ENCODE measurements at regions not wholly inside any gene's neighbourhood (a gene's known extent, or its start where the extent isn't known, plus 50 kb on each side); places are given as distances from the start of the nearest gene placed in this dataset.
"Not testable (repeated sequence)": the region's sequence is repeated elsewhere in the genome, so short reads cannot be mapped to it uniquely, and the experiment has no call there.

DNA sequence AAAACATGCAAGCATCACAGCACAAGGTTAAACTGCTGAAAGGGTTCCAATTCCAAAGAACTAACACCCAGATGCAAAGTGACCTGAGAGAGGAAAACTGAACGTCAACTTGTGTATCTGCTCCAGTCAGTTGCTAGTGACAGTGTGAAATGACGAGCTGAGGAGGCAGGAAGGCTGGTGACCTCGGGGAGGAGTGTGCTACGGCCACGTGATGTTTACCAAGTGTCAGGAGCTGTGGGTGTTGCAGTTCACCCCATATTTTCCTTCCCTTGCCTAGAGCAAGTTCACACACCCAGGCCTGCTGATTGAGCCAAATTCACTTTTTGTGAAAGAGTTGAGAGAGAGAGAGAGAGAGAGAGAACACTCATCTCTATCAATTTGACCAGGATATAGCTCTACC, 231.6 kb upstream of the ANKH start:
- DNase-seq (ENCODE audit: low read depth in 2 of 2): no peak

DNA sequence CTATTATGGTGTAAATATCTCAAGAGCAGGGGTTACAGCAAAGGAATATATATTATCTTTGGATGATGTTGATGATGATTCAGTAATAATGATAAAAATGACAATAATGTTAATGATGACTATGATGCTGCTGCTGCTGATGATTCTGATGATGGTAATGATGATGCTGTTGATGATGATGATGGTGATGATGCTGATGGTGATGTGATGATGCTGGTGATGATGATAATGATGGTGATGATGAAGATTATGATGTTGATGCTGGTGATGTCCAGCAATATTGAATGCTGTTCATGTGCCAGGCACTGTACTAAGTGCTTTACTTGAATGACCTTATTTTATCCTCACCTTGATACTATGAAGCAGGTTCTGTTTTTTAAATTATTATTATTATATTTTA, 226.0 kb upstream of the ANKH start:
- DNase-seq (ENCODE audit: low read depth in 2 of 2): no peak

DNA sequence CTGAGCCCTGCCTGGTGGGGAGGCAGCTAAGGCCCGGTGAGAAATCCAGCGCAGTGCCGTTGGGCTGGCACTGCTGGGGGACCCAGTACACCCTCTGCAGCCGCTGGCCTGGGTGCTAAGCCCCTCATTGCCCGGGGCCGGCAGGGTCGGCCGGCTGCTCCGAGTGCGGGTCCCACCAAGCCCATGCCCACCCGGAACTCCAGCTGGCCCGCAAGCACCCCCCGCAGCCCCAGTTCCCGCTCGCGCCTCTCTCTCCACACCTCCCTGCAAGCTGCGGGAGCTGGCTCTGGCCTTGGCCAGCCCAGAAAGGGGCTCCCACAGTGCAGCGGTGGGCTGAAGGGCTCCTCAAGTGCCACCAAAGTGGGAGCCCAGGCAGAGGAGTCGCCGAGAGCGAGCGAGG, 225.1 kb upstream of the ANKH start:
- DNase-seq (ENCODE audit: low read depth in 2 of 2): not testable (repeated sequence)

DNA sequence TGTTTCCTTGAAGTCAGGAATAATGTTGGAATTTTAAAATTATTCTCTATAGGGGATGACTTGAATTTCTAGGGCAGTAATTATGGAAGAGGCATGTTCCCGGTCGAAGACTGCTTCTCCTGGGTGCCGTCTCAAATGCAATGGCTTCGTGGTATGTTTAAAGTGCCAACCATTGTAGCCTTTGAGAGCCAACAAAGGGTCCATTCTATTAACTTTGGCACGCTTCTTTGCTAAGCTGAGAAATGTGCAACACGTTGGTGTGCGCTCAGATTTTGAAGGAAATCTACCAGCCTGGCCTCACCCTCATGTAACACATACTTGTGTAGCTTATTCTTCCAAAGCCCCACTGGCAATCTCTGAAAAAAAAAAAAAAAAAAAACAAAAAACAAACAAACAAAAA, 221.2 kb upstream of the ANKH start:
- no peak for DNase-seq (ENCODE audit: low read depth in 2 of 2)

DNA sequence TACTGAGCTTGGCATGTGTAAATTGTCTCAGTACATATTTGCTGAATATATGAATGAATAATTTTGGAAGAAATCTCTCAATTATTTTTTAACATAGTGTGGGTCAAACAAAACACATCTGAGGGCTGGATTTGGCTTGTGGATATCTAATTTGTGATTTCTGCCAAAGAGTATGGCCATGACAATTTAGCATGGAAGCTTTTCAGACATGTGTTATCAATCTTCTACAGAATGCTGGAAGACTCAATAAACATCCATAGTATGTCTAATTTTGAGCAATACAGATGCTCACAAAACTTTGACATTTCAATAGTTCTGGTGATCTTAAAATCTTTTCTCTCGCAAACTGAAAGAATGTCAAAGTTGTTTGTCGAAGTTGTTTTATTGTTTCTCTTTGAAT, 214.1 kb upstream of the ANKH start:
- no peak for DNase-seq (ENCODE audit: low read depth in 2 of 2)

DNA sequence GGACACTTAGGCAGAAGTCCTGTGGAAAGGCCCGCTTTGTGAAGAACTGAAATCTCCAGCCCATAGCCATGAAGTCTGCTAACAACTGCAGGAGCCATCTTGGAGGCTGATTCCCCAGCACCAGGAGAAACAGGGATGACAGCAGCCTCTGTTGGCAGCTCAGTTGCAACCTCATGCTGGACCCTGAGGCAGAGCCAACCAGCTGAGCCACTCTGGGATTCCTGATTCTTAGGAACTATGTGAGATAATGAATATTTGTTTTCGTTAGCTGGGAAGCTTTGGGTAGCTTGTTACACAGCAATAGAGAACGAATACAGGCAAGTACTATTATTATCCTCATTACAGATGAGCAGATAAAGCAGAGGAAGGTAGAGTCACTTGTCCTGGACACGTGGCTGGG, 210.5 kb upstream of the ANKH start:
- no peak for DNase-seq (ENCODE audit: low read depth in 2 of 2)

DNA sequence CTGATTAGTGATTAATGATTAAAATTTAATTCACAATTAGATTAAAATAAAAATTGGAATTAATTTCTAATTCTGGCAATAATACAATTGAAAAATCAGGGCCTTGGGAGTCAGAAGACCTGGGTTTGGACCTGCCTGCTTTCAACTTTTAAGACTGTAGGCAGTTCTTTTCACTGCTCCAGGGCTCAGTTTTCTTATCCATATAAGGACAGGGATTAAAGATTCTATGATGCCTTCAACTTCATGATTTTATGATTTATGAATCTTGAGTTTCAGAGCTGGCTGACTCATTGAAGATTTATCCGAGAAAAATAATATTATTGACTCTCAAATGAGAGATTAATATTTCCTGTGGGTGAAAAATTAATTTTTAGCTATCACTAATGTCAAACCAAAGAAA, 208.6 kb upstream of the ANKH start:
- no peak for DNase-seq (ENCODE audit: low read depth in 2 of 2)

DNA sequence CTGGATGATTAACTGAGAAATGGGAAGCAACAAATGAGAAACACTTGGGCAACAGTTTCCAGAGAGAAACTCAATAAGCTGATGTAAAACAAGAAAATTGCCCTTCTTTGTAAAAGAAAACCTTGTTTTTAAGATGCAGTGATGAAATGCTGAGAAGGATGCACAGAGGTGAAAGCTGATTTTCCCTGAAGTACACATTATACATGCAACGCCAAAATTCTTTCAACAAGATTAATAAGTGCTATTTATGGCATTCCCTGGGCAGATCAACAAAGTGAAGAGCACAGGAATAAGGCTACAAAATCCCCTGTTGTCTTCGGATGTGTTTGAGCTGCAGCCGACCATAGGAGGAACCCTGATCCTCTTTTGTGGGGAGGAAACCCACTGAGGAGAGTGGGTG, 208.0 kb upstream of the ANKH start:
- no peak for DNase-seq (ENCODE audit: low read depth in 2 of 2)

DNA sequence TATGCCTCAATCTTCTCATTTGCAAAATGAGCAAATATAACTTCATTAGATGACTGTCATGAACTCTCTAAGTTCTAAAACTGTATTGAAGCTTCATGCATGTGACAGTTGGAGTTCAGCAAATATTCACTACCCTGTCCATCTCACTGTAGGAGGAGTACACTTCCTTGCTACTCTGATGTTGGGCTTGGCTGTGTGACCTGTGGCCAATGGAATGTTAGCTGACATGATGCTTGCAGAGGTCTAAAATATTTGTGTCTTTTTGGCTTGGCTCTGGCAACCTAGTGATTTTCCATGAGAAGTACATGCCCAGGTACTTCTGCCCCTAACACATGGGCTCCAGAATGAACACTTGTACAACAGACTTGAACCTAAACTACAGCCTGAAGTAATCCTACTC, 203.1 kb upstream of the ANKH start:
- no peak for DNase-seq (ENCODE audit: low read depth in 2 of 2)

DNA sequence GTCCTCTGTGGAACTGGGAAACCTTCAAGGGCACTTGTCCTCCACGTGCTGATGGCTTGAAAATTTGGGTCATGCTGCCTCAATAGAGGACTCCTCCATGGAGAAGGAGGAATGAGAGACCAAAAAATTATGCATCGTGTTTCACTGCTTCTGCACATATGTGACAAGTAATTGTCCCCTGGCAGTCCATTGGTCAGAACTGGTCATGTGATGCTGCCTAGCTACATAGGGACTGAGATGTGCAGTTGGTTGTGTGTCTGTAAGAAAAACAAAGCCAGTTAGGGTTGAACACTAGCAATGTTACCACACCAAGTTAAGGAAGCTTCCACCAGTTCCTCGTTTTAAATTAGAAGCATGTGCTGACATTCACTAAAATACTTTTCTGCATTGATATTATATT, 201.9 kb upstream of the ANKH start:
- no peak for DNase-seq (ENCODE audit: low read depth in 2 of 2)

DNA sequence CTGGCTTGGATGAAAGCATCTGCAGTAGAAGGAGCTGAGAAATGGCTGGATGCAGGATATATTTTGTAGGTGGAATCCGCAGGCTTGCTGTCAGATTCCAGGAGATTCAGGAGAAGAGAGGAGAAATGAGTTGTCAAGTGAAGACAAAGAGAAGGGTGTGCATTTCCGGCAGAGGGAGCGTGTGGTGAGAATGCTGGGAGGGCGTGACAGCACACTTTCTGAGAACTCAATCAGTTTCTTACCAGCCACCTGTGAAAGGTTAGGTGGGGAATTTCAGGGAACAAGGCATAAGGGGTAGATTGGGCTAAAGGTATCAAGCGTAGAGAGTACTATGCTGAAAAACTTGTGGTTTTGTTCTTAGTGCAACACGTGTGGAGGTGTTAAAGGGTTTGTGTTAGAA, 199.3 kb upstream of the ANKH start:
- DNase-seq (ENCODE audit: low read depth in 2 of 2): no peak

DNA sequence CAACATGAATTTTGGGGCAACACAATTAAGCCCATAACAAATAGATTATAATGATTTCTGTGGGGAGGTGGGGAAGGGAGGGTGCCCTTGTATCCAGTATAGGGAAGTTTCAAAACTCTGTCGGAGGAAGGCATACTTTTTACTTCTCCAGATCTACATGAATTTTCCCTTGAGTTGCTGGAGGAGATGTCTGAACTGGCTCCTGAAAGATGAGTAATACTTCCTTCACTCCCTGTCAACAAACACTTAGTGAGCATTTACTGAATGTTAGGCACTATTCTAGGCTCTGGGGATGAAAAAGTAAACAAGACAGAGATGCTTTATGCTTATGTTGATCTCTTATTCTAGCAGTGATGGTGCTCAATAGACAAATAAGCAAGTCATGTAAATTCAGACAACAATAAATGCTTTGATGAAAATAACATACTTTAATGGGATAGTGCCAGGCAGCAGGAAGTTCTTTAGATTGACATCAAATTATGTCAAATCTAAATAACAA, 197.9 kb upstream of the ANKH start:
- DNase-seq (ENCODE audit: low read depth in 2 of 2): no peak

DNA sequence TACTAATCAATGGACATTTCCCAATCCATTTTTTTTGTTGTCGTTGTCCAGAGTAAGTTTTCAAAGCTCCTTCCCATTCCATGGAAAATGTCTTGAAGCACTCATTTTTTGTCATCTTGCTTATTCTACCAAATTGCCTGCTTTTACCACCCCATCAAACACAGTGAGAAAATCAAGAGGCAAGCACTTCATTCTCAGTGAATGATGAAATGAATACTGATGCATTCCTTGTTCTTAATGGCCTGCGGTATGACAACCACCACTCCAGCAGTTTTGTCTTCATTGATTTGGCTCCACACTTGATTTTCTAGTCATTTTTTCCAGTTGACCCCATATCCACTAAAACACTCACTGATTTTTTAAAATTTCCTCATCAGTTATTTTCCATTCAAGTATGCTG, 193.5 kb upstream of the ANKH start:
- DNase-seq (ENCODE audit: low read depth in 2 of 2): no peak

DNA sequence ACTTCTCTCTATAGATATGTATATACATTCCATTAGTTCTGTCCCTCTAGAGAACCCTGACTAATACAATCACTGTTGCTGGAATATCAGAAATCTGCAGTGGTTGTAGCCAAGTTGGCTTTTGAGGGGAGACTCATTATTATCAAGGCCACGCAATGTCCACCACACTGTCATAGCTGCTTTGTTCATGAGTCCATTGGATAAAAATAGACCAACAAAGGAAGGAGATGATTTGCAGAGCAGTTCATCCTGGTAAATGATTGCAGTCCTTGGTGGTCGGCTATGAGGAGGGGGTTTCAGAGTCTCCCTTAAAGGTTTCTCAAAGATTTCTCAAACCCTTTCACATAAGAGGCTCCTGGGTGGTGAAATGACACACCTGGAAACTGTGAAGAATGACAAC, 192.8 kb upstream of the ANKH start:
- no peak for DNase-seq (ENCODE audit: low read depth in 2 of 2)

DNA sequence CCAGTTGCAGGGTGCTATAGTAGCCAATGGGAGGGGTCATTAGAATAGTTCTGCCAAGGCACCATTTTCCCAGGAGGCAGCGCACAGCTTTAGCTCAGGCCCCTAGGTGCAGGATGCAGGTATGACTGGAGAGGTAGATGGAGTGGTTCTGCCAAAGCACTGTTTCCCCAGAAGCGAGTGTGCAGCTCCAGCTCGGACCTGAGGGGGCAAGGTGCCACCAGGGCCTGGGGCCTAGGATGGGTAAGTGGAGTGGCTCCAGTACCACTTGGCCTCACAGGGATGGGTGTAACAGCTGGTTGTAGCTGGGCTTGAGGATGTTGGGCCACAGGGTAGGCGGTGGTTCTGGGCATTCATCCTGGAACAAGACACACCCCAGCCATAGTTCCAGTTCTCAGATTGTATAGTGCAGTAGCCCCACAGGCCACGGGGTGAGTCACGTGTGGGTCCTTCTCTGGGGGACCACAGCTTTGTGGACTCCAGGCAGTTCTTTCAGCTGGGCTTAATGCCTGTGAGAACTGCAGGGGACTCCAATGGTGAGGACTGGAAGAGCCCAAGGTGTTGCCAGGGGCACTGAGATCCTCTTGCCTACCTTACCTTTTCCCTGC, 185.5 kb upstream of the ANKH start:
- DNase-seq (ENCODE audit: low read depth in 2 of 2): no peak

DNA sequence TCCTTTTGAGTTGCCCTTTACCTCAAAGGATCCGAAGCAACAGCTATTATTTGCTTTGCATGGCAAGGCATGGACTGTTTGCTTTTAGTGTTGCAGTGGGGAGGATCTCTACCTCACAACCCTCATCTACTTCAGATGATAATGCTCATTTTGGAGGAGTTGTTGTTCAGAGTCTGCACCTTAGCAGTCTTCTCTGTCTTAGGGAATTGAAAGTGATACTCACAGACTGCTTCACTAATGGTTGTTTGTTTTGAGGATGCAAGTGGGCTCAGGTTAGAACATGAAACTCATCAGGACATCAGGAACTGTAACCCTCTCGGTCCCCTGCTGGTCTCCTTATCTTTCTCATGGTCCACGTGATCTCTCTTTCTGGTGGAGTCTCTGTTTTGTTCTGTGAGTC, 172.9 kb upstream of the ANKH start:
- DNase-seq (ENCODE audit: low read depth in 2 of 2): no peak

DNA sequence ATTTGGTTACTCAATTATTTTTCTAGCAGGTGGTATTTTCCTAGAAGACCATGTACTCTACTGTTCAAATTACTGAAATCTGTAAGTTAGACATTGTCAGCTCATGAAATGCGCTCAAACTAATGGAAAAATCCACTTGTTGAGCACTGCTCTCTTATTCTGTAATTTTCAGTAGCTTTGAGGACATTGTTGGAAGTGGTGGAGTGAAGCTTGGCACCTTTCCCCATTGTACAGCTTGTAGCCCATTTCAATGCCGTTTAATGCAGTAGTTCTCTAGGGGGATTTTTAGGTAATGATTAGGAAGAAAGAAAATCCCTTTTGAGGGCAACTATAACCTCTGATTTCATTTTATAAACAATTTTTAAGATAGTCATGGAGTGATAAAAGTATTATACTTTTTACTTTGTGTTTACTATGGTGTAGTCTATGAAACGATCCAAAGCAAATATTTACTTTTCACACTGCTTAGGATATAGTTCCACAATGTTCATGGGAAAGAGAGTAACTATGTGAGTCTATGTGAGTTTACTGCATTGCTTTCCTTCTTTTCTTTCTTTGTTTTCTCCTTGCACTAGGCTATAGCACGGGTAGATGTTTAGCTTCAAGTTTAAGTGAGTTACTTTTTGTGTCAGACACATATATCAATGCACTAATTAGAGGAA, 165.8 kb upstream of the ANKH start:
- no peak for DNase-seq (ENCODE audit: low read depth in 2 of 2)

DNA sequence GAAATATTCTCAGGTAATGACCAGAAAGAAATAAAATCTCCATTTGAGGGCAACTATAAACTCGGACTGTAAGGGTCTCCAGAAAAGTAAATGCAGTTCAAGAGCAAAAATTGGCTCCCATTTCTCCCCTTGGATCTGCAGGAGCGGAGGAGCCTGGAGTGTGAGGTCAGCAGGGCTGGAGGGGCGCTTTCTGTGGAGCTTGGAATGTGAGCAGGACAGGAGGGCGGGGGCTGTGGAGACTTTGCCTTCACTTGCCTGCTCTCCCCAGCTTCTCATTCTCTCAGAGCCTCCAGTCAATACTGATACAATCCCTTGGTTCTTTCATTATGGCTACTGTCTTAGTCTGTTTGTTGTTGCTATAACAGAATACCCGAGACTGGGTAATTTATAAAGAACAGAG, 162.8 kb upstream of the ANKH start:
- DNase-seq (ENCODE audit: low read depth in 2 of 2): no peak

DNA sequence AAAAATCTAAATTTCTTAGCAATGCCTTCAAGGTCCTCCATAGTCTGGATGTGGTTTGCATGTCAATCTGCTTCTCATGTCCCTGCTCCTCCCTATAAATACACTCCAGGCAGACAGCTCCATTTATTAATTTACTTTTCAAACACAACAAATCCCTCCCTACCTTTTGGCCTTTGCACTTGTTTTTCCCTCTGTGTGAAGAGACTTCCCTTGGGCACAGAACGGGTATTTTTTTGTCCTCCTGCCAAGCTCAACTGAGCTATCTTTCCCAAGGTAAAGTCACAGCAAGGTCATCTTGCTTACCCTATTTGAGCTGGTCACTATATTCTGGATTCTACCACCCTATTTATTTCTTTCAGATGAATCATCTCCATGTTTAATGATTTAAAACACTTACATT, 159.6 kb upstream of the ANKH start:
- DNase-seq (ENCODE audit: low read depth in 2 of 2): no peak

DNA sequence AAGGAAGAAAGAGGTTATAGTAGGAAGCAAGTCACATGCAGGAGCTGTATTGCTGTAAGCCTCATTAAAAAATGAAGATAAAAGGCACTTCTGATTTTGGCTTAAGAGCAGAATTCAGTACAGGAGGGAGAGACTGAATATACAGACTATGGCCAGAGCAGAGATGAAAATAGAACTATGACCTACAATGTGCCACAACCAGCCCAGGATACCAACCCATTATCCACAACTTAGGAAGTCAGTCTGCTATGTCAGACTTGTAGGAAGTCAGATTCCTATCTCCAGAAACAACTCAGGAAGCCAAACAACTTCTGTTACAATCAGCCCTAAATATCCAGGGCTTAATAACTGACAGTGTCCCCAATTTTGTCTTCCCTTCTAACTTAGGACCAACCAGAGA, 156.2 kb upstream of the ANKH start:
- DNase-seq (ENCODE audit: low read depth in 2 of 2): no peak

DNA sequence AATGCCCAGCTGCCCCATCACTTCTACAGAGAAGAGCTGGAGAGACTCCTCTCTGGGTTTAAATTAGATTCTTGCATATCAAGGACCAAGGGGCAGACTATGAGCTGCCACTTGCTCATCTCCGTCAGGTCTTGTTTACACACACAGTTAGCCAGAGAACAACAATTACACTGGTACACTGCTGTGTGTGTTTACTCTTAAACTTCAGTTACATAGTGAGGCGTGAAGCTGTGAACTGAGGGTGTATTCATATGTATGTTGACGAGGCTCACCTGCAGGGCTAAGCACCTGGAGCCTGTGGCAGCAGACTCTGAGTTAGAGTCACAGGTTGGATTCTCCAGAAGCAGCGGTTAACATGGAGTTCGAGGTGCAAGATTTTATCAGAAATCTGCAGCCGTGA, 155.4 kb upstream of the ANKH start:
- no peak for DNase-seq (ENCODE audit: low read depth in 2 of 2)

DNA sequence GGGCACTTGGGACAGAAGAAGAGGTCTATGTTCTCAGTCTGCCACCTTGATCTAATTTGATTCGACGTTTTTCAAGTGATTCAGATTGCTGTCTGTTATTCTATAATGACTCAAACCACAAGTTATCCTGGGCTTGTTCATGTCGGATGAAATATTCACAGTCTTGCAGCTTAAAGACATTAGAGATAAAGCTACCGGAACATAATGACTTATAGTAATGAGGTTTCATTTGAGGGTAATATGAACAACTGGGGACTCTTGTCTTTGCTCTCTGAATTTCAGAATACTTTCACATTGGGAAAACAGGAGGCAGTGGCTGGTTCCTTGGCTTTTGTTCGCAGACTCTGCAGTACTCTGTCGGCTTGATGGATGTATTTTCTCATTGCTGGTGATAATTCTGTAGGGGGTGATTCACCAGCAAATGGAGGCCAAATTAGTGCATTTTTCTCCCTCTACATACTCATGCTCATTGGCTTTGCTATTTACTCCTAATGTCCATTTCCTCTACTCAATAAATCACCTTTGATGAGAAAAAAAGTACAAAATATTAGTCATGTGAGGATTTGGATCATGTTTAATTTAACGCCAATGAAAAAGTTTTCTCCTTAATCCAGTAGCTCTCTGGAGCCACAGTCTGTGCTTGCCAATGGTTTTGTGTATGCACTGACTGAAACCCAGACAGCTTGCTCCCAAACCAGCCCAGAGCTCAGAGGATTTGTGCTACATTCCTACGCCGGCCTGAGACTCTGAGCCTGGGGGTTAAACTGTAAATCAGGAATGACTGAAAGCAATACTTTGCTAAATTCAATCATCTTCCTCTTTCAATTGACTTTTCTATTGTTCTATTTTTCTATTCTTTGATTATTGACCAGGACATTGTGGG, 154.7 kb upstream of the ANKH start:
- no peak for DNase-seq (ENCODE audit: low read depth in 2 of 2)

DNA sequence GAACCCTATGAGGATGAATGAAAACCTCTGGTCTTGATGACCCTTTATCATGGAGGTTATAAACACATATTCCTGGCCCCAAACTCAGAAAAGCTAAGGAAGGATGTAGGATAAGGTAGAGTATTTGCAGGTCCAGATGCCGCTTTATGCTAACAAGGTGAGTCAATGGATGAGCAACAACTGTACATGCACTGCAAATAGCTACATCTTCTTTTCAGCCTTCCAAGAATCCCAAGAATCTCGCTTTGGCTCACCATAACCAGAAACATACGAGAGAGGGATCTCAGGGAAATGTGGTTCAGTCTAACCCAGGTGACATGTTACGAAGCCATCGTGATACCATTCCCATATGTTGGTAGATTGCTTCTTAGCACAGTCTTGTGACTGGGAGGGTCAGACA, 152.3 kb upstream of the ANKH start:
- DNase-seq (ENCODE audit: low read depth in 2 of 2): no peak

Measured in stimulated activated CD8-positive, alpha-beta memory T cell treated with anti-CD3 and anti-CD28 coated beads, Interleukin-7, amount 100 ng/mL, for 4 hours (primary cell).